GM10266 (cell line): ENCODE measurements at regions not wholly inside any gene's neighbourhood (a gene's known extent, or its start where the extent isn't known, plus 50 kb on each side); places are given as distances from the start of the nearest gene placed in this dataset.

ENCODE experiments used
- DNase-seq: peaks from one replicate; pipeline ENCODE4 v3.0.0; 2012; ENCODE audit errors: extremely low spot score
- TF ChIP-seq, protein P1 (sequence below): IDR thresholded peaks from 2 replicates; pipeline ENCODE4 v1.5.1; 2012; ENCODE audit warnings: mild to moderate bottlenecking, low read depth; ENCODE audit not compliant: control insufficient read depth, insufficient read depth; ENCODE audit errors: missing control alignments

DNA sequence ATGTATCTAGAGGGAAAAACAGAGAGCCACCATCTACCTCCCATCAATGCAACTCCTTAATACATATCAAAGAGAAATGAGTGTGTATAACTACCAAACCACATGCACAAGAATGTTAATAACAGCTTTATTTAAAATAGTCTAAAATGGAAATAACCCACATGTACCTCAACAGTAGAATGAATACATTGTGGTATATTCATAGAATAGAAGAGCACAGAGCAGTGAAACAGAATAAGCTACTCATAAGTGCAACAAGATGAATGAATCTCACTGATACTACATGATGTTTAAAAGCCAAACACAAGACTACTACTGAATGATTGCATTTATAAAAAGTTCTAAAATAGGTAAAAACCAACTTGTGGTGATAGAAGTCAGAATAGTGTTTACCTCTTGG, 232.5 kb downstream of the BTG1 start:
- TF ChIP-seq, protein P1, sequence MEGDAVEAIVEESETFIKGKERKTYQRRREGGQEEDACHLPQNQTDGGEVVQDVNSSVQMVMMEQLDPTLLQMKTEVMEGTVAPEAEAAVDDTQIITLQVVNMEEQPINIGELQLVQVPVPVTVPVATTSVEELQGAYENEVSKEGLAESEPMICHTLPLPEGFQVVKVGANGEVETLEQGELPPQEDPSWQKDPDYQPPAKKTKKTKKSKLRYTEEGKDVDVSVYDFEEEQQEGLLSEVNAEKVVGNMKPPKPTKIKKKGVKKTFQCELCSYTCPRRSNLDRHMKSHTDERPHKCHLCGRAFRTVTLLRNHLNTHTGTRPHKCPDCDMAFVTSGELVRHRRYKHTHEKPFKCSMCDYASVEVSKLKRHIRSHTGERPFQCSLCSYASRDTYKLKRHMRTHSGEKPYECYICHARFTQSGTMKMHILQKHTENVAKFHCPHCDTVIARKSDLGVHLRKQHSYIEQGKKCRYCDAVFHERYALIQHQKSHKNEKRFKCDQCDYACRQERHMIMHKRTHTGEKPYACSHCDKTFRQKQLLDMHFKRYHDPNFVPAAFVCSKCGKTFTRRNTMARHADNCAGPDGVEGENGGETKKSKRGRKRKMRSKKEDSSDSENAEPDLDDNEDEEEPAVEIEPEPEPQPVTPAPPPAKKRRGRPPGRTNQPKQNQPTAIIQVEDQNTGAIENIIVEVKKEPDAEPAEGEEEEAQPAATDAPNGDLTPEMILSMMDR = no peak
- no peak for DNase-seq

DNA sequence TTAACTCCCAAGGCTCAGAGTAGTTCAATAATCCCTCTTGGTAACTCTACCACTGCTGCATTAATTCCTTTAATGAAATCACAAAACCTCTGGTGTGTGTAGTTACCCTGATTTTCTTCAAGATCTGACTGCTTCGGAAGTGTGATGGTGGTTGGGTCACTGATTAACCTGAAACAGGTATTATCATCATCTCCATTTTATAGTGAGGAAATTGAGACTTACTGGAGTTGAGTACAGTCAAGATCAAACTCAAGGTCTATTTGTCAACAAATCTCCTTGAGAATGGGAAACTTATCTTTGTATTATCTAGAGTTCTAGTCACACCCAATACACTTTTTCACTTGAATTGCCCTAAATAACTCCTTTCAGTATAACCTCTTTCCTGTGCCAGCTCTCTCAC, 233.5 kb downstream of the BTG1 start:
- TF ChIP-seq, protein P1 = no peak
- DNase-seq = no peak

DNA sequence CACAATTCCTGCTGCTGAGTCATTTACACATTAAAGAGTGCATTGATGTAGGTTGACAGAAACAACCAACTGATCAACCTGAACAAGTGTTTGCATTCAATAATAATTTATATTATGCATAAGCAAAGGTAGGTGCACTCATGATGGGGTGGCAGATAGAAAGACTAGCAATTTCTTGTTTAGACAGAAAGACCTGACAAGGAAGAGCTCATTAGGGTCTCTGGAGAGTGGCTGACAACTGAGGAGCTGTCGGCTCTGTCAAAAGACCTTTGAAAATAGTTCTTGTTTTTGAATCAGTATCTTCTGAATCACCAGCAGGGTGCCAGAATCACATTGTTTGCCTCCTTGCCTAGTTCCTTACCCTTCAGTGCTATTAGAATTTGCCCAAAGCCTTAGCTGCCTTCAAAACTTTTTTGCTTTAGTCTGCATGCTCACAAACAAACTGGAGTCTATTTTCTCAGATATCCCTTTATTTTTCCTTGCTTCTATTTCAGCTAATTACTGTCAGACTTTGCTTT, 234.7 kb downstream of the BTG1 start:
- TF ChIP-seq, protein P1 = no peak
- DNase-seq = no peak

DNA sequence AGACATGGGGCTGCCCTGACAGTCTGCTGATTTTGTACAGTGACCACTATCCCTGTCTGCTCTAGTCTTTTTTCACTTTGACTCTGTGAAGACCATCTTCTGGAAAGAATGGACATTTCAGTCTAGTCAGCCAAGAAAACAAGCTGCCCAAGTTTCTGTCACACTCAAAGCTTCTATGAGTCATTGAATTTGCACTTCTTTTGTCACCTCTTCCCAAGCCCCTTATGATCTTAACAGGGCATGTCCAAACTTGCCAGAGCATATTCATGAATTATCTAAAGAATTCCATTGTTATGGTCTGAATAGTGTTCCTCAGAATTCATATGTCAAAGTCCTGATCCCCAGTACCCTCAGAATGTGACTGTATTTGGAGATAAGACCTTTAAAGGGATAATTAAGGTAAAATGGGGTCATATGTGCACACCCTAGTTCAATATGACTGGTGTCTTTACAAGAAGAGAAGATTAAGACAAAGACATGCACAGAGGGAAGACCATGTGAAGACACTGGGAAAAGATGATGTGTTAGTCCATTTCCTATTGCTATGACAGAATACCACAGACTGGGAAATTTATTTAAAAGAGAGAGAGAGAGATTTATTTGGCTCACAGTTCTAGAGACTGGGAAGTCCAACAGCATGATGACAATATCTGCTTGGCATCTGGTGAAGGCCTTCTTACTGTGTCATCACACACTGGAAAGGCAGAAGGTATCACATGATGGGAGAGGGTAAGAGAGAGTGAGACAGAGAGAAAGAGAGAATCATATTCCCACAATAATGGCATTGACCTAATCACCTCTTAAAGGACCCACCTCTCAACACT, 242.6 kb downstream of the BTG1 start:
- DNase-seq = no peak
- TF ChIP-seq, protein P1 = no peak

DNA sequence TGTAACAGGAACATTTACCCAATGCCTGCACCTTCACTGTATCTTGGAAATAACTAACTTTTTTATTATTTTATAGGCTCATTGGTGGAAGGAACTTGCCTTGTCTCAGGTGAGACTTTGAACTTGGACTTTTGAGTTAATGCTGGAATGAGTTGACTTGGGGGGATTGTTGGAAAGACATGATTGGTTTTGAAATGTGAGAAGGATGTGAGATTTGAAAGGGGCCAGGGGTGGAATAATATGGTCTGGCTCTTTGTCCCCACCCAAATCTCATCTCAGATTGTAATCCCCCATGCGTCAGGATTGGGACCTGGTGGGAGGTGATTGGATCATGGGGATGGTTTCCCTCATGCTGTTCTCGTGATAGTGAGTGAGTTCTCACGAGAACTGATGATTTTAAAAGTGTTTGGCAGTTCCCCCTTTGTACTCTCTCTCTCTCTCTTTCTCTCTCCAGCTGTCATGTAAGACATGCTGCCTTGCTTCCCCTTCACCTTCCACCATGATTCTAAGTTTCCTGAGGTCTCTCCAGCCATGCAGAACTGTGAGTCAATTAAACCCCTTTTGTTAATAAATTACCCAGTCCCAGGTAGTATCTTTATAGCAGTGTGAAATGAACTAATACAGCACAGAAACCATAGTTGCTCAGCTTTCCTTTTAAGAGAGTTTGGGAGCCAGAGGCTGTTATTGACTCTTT, 244.1 kb downstream of the BTG1 start:
- TF ChIP-seq, protein P1 = no peak
- no peak for DNase-seq

DNA sequence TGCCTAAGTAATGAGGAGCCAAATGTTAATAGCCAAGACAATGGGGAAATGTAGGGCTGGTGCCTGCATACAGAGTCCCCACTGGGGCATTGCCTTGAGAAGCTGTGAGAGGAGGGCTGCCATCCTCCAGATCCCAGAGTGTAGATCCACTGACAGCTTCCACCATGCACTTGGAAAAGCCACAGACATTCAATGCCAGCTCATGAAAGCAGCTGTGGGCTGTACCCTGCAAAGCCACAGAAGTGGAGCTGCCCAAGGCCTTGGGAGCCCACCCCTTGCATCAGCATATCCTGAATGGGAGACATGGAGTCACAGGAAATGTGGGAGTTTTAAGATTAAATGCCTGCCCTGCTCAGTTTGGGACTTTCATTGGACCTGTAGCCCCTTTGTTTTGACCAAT, 244.7 kb downstream of the BTG1 start:
- TF ChIP-seq, protein P1 = no peak
- DNase-seq = no peak

DNA sequence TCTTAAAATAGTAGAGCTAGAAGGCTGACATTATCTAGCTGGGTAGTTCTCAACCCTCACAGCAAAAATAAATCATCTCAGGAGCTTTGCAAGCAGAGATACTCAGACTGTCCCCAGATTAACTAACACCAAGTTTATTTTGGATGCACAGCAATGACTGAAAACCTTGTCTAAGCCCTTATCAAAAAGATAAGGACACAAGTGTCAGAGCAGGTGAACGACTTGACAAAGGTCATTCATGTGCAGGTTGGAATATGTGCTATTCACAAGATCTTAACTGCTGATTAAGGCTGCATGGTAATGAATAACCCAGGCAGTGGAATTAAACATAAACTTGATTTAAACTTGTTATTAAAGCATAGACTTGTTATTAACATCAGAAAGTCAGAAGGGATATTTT, 246.6 kb downstream of the BTG1 start:
- TF ChIP-seq, protein P1 = no peak
- no peak for DNase-seq
